Lower leg skin (tissue), 3 donors: ENCODE measurements at regions not wholly inside any gene's neighbourhood (a gene's known extent, or its start where the extent isn't known, plus 50 kb on each side); places are given as distances from the start of the nearest gene placed in this dataset.

ENCODE experiments used
- CTCF ChIP-seq, 3 donors: fragments of 450-650 bp; IDR thresholded peaks; one replicate each; pipeline ENCODE4 v1.5.1; 2016; ENCODE audit warnings: antibody characterized with exemption in 3 of 3, mild to moderate bottlenecking in 3 of 3, moderate library complexity in 2 of 3
- POLR2A ChIP-seq, 2 donors: fragments of 450-650 bp; IDR thresholded peaks; one replicate each; pipeline ENCODE4 v1.6.1; 2016 to 2017; ENCODE audit warnings: antibody characterized with exemption in 2 of 2, mild to moderate bottlenecking in 1 of 2, moderate library complexity in 1 of 2

- TF ChIP-seq POLR2A (IDR thresholded peaks at IDR 0.05) (no peak), CTCF (IDR thresholded peaks at IDR 0.05) (no peak)
Measured at GRCh38 chr9:15104826-15105420, 194.7 kb upstream of the FREM1 start.
